ENCODE measurements at regions not wholly inside any gene's neighbourhood (a gene's known extent, or its start where the extent isn't known, plus 50 kb on each side); places are given as distances from the start of the nearest gene placed in this dataset.

DNA sequence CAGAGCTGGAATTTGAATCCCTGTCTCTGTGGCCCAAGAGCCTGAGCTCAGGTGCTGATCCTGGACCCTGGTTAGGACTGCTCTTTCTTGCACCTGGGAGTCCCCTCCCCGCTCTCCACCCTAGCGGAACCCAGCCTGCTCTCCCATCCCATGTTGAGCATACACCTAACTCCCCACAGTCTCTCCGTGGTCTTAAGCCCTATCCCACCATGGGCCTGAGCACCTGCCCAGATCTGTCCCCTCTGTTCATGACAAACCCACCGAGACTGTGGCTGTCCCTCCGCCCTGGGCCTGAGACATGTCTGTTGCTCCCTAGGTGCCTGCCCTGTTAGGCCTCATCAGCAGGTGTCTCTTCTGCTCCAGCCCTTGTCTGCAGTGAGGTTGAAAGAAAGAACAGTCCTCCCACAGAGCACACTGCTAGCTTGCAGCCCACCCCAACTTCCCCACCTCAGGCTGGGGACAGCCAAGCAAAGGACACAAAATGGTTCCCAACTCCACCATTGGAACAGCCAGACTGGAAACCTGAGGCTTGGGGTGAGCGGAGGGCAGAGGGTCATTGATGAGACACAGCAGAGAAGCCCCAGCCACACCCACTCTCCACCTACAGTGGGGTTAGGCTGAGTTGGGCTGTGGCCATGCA lies 118.5 kb downstream of the MATN1 start:
- WGBS: 85% methylated on average over 6 of the region's 6 CpGs

GRCh38 chr1:30603081-30603858 lies 120.1 kb downstream of the MATN1 start:
- Histone ChIP-seq H3K27me3 (ENCODE audit: control insufficient read depth in 4 of 4, insufficient read depth in 4 of 4, low read length in 3 of 4) (no peaks in the 10 kb centered on the region), H3K4me1 (ENCODE audit: control insufficient read depth in 4 of 4, insufficient read depth in 4 of 4, low read length in 3 of 4) (no peaks in the 10 kb centered on the region), H3K9me3 (ENCODE audit: control insufficient read depth in 4 of 4, low read length in 3 of 4) (peaks cover 0 to 6% (median 5%) of the 10 kb centered on the region in 4 donors), H3K4me3 (ENCODE audit: low read depth in 1 of 3, low read length in 3 of 3) (no peak overlapping the region), H3K9ac (ENCODE audit: low read depth in 1 of 2, low read length in 2 of 2) (no peak overlapping the region), H3K27ac (ENCODE audit: low read depth in 1 of 2, low read length in 2 of 2) (no peak overlapping the region), H3K36me3 (ENCODE audit: control insufficient read depth in 4 of 4, insufficient read depth in 3 of 4, low read depth in 1 of 4, low read length in 3 of 4) (no peaks in the 10 kb centered on the region)
- TF ChIP-seq RAD21 (IDR thresholded peaks at IDR 0.05): no peak
- no peak for TF ChIP-seq SP1 (IDR thresholded peaks at IDR 0.05)
- TF ChIP-seq, protein P1, sequence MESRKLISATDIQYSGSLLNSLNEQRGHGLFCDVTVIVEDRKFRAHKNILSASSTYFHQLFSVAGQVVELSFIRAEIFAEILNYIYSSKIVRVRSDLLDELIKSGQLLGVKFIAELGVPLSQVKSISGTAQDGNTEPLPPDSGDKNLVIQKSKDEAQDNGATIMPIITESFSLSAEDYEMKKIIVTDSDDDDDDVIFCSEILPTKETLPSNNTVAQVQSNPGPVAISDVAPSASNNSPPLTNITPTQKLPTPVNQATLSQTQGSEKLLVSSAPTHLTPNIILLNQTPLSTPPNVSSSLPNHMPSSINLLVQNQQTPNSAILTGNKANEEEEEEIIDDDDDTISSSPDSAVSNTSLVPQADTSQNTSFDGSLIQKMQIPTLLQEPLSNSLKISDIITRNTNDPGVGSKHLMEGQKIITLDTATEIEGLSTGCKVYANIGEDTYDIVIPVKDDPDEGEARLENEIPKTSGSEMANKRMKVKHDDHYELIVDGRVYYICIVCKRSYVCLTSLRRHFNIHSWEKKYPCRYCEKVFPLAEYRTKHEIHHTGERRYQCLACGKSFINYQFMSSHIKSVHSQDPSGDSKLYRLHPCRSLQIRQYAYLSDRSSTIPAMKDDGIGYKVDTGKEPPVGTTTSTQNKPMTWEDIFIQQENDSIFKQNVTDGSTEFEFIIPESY (IDR thresholded peaks at IDR 0.05): no peak
- no peak for TF ChIP-seq FOXA1 (IDR thresholded peaks at IDR 0.05)
- TF ChIP-seq HNF4G (IDR thresholded peaks at IDR 0.05): no peak
- no peak for TF ChIP-seq HNF4A (conservative IDR thresholded peaks at IDR 0.05)
- no peak for TF ChIP-seq FOXA2 (IDR thresholded peaks at IDR 0.05)
- TF ChIP-seq JUND (IDR thresholded peaks at IDR 0.05): no peak
- TF ChIP-seq, protein P2, sequence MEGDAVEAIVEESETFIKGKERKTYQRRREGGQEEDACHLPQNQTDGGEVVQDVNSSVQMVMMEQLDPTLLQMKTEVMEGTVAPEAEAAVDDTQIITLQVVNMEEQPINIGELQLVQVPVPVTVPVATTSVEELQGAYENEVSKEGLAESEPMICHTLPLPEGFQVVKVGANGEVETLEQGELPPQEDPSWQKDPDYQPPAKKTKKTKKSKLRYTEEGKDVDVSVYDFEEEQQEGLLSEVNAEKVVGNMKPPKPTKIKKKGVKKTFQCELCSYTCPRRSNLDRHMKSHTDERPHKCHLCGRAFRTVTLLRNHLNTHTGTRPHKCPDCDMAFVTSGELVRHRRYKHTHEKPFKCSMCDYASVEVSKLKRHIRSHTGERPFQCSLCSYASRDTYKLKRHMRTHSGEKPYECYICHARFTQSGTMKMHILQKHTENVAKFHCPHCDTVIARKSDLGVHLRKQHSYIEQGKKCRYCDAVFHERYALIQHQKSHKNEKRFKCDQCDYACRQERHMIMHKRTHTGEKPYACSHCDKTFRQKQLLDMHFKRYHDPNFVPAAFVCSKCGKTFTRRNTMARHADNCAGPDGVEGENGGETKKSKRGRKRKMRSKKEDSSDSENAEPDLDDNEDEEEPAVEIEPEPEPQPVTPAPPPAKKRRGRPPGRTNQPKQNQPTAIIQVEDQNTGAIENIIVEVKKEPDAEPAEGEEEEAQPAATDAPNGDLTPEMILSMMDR (IDR thresholded peaks at IDR 0.05; ENCODE audit: low read depth, low read length, missing input control): no peak
- TF ChIP-seq, protein P3, sequence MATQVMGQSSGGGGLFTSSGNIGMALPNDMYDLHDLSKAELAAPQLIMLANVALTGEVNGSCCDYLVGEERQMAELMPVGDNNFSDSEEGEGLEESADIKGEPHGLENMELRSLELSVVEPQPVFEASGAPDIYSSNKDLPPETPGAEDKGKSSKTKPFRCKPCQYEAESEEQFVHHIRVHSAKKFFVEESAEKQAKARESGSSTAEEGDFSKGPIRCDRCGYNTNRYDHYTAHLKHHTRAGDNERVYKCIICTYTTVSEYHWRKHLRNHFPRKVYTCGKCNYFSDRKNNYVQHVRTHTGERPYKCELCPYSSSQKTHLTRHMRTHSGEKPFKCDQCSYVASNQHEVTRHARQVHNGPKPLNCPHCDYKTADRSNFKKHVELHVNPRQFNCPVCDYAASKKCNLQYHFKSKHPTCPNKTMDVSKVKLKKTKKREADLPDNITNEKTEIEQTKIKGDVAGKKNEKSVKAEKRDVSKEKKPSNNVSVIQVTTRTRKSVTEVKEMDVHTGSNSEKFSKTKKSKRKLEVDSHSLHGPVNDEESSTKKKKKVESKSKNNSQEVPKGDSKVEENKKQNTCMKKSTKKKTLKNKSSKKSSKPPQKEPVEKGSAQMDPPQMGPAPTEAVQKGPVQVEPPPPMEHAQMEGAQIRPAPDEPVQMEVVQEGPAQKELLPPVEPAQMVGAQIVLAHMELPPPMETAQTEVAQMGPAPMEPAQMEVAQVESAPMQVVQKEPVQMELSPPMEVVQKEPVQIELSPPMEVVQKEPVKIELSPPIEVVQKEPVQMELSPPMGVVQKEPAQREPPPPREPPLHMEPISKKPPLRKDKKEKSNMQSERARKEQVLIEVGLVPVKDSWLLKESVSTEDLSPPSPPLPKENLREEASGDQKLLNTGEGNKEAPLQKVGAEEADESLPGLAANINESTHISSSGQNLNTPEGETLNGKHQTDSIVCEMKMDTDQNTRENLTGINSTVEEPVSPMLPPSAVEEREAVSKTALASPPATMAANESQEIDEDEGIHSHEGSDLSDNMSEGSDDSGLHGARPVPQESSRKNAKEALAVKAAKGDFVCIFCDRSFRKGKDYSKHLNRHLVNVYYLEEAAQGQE (IDR thresholded peaks at IDR 0.05): no peak
- no peak for TF ChIP-seq TAF1 (conservative IDR thresholded peaks at IDR 0.05)
- TF ChIP-seq ATF3 (IDR thresholded peaks at IDR 0.05): no peak
- TF ChIP-seq NR2F2 (IDR thresholded peaks at IDR 0.05): no peak
- TF ChIP-seq RXRA (IDR thresholded peaks at IDR 0.05): no peak
- TF ChIP-seq GABPA (IDR thresholded peaks at IDR 0.05 in 1 of 2, conservative IDR thresholded peaks at IDR 0.05 in 1 of 2): no peak
- WGBS: 88% methylated on average over 7 of the region's 7 CpGs
- DNase-seq (ENCODE audit: low spot score): no peak

More for the DNA sequence above, 118.5 kb downstream of the MATN1 start:
- TF ChIP-seq FOXA2 (IDR thresholded peaks at IDR 0.05): no peak
- no peak overlapping the region for H3K4me3 ChIP-seq (ENCODE audit: low read depth in 1 of 3, low read length in 3 of 3)
- H3K36me3 ChIP-seq (ENCODE audit: control insufficient read depth in 4 of 4, insufficient read depth in 3 of 4, low read depth in 1 of 4, low read length in 3 of 4): no peaks in the 10 kb centered on the region
- H3K9ac ChIP-seq (ENCODE audit: low read depth in 1 of 2, low read length in 2 of 2): no peak overlapping the region
- peaks cover 0 to 6% (median 5%) of the 10 kb centered on the region in 4 donors for H3K9me3 ChIP-seq (ENCODE audit: control insufficient read depth in 4 of 4, low read length in 3 of 4)
- no peaks in the 10 kb centered on the region for H3K4me1 ChIP-seq (ENCODE audit: control insufficient read depth in 4 of 4, insufficient read depth in 4 of 4, low read length in 3 of 4)
- peak; percentile 13 for DNase-seq (ENCODE audit: low spot score)
- no peaks in the 10 kb centered on the region for H3K27me3 ChIP-seq (ENCODE audit: control insufficient read depth in 4 of 4, insufficient read depth in 4 of 4, low read length in 3 of 4)
- no peak overlapping the region for H3K27ac ChIP-seq (ENCODE audit: low read depth in 1 of 2, low read length in 2 of 2)
